GM23338 (cell line): ENCODE measurements at regions not wholly inside any gene's neighbourhood (a gene's known extent, or its start where the extent isn't known, plus 50 kb on each side); places are given as distances from the start of the nearest gene placed in this dataset.
"Not testable (repeated sequence)": the region's sequence is repeated elsewhere in the genome, so short reads cannot be mapped to it uniquely, and the experiment has no call there.

Experiments used
- ATAC-seq: fragments of 200-7000 bp; cut with Tn5 transposase; 3 replicates; pipeline ENCODE4 v1.9.1; 2020
- DNase-seq: peaks from one replicate; pipeline ENCODE4 v3.0.0-alpha.2; 2015; ENCODE audit warnings: low spot score
- H2AFZ ChIP-seq: fragments of 200-600 bp; sonication (generic); 2 replicates; pipeline ENCODE4 v1.8.0; 2016; ENCODE audit warnings: antibody characterized with exemption, mild to moderate bottlenecking, moderate library complexity
- H3F3A ChIP-seq: fragments of 200-600 bp; sonication (generic); replicated peaks from 2 replicates; pipeline ENCODE4 v1.8.0; 2017; ENCODE audit warnings: antibody characterized with exemption, mixed run types, low read depth
- H3K27ac ChIP-seq: fragments of 200-600 bp; sonication (generic); 2 replicates; pipeline ENCODE4 v1.6.1; 2016; ENCODE audit warnings: low read depth
- H3K27me3 ChIP-seq: fragments of 200-600 bp; sonication (generic); 2 replicates; pipeline ENCODE4 v1.8.0; 2016; ENCODE audit warnings: mild to moderate bottlenecking, mixed run types, moderate library complexity; ENCODE audit not compliant: insufficient read depth
- H3K36me3 ChIP-seq: fragments of 200-600 bp; sonication (generic); 2 replicates; pipeline ENCODE4 v1.8.0; 2016; ENCODE audit warnings: mild to moderate bottlenecking; ENCODE audit not compliant: insufficient read depth
- H3K4me1 ChIP-seq: fragments of 200-600 bp; sonication (generic); 2 replicates; pipeline ENCODE4 v1.8.0; 2016; ENCODE audit warnings: mild to moderate bottlenecking, moderate library complexity; ENCODE audit not compliant: insufficient read depth
- H3K4me2 ChIP-seq: fragments of 200-600 bp; sonication (generic); 2 replicates; pipeline ENCODE4 v1.7.1; 2017; ENCODE audit warnings: mixed run types
- H3K4me3 ChIP-seq: fragments of 200-600 bp; sonication (generic); 2 replicates; pipeline ENCODE4 v1.6.1; 2016; ENCODE audit warnings: mixed run types
- H3K79me2 ChIP-seq: fragments of 200-600 bp; sonication (generic); replicated peaks from 2 replicates; pipeline ENCODE4 v1.8.0; 2017; ENCODE audit warnings: mild to moderate bottlenecking; ENCODE audit not compliant: insufficient read depth
- H3K9me2 ChIP-seq: fragments of 200-600 bp; sonication (generic); 2 replicates; pipeline ENCODE4 v1.8.0; 2017; ENCODE audit not compliant: insufficient read depth
- H4K20me1 ChIP-seq: fragments of 200-600 bp; sonication (generic); replicated peaks from 2 replicates; pipeline ENCODE4 v1.8.0; 2017; ENCODE audit warnings: mild to moderate bottlenecking; ENCODE audit not compliant: insufficient read depth
- H3K27ac Mint-ChIP-seq: 2 replicates; pipeline ENCODE4 v1.8.0; 2020; ENCODE audit warnings: inconsistent platforms, mild to moderate bottlenecking, moderate library complexity, mixed read lengths
- H3K27me3 Mint-ChIP-seq: 3 replicates; pipeline ENCODE4 v1.8.0; 2022; ENCODE audit warnings: low read depth, mild to moderate bottlenecking, moderate library complexity, mixed read lengths, inconsistent platforms; ENCODE audit not compliant: insufficient read depth, poor library complexity
- H3K36me3 Mint-ChIP-seq: 3 replicates; pipeline ENCODE4 v1.8.0; 2021; ENCODE audit warnings: low read depth, mild to moderate bottlenecking, inconsistent platforms, moderate library complexity, mixed read lengths
- H3K4me1 Mint-ChIP-seq: 3 replicates; pipeline ENCODE4 v1.8.0; 2020; ENCODE audit warnings: mild to moderate bottlenecking, inconsistent platforms, mixed read lengths
- H3K4me3 Mint-ChIP-seq: 3 replicates; pipeline ENCODE4 v1.8.0; 2021; ENCODE audit warnings: moderate library complexity, mild to moderate bottlenecking, inconsistent platforms, mixed read lengths
- H3K9me3 Mint-ChIP-seq: 3 replicates; pipeline ENCODE4 v1.8.0; 2020; ENCODE audit warnings: moderate library complexity, mild to moderate bottlenecking, inconsistent platforms, mixed read lengths
- CREB1 ChIP-seq: fragments of 250-450 bp; sonication (Bioruptor Pico); IDR thresholded peaks from 2 replicates; pipeline ENCODE4 v1.5.0; 2020; ENCODE audit warnings: low read depth, mild to moderate bottlenecking, moderate library complexity
- CTCF ChIP-seq, 2 experiments: fragments of 200-600 bp in 1 of 2; sonication (generic) in 1 of 2; conservative IDR thresholded peaks; 2 replicates each; pipeline versions ENCODE4 v1.5.1 to v1.6.1; 2016 to 2017; ENCODE audit warnings: antibody characterized with exemption in 2 of 2, low read depth in 2 of 2, mild to moderate bottlenecking in 2 of 2, moderate library complexity in 1 of 2
- EZH2 ChIP-seq: fragments of 200-600 bp; sonication (generic); IDR thresholded peaks from one replicate; pipeline ENCODE4 v1.8.0; 2017; ENCODE audit warnings: antibody characterized with exemption, mild to moderate bottlenecking, low read depth; ENCODE audit not compliant: unreplicated experiment
- JUNB ChIP-seq: IDR thresholded peaks from one replicate; pipeline ENCODE4 v1.6.1; 2016; ENCODE audit warnings: antibody characterized with exemption; ENCODE audit not compliant: unreplicated experiment
- NANOG ChIP-seq: IDR thresholded peaks from 2 replicates; pipeline ENCODE4 v1.6.1; 2016; ENCODE audit warnings: antibody characterized with exemption, borderline replicate concordance
- POLR2AphosphoS5 ChIP-seq: IDR thresholded peaks from 2 replicates; pipeline ENCODE4 v1.6.1; 2016; ENCODE audit warnings: antibody characterized with exemption, low read depth
- REST ChIP-seq: IDR thresholded peaks from one replicate; pipeline ENCODE4 v1.6.1; 2018; ENCODE audit warnings: antibody characterized with exemption; ENCODE audit not compliant: unreplicated experiment
- ZNF114 ChIP-seq: fragments of 250-450 bp; sonication (Bioruptor Pico); IDR thresholded peaks from 2 replicates; pipeline ENCODE4 v1.5.0; 2020; ENCODE audit warnings: mild to moderate bottlenecking, moderate library complexity
- ZNF331 ChIP-seq: fragments of 250-450 bp; sonication (Bioruptor Pico); IDR thresholded peaks from 2 replicates; pipeline ENCODE4 v1.5.0; 2020; ENCODE audit warnings: low read depth, mild to moderate bottlenecking, moderate library complexity
- ZNF462 ChIP-seq: fragments of 250-450 bp; sonication (Bioruptor Pico); IDR thresholded peaks from 2 replicates; pipeline ENCODE4 v1.5.0; 2020; ENCODE audit warnings: mild to moderate bottlenecking, moderate library complexity

GRCh38 chr12:18828987-18829386, 91.1 kb downstream of the CAPZA3 start (continued):
- TF ChIP-seq ZNF462 (CRISPR knock-in tag): no peak
- TF ChIP-seq ZNF331 (CRISPR knock-in tag): no peak
- no peak for TF ChIP-seq REST
- TF ChIP-seq CREB1 (CRISPR knock-in tag): no peak
- TF ChIP-seq POLR2AphosphoS5: no peak
- TF ChIP-seq NANOG: no peak
- no peak for TF ChIP-seq CTCF (conservative IDR thresholded peaks at IDR 0.05; ENCODE audit: low read depth in 2 of 2)
- no peak for TF ChIP-seq ZNF114 (CRISPR knock-in tag)
- TF ChIP-seq JUNB: no peak
- no peak for TF ChIP-seq EZH2

GRCh38 chr12:18832932-18833331, 95.0 kb downstream of the CAPZA3 start:
- H3K36me3 Mint-ChIP-seq: peaks cover 14% of the 10 kb centered on the region
- not testable (repeated sequence) for H3K36me3 ChIP-seq, H3F3A ChIP-seq, H3K27ac Mint-ChIP-seq, H3K4me3 Mint-ChIP-seq, DNase-seq, H3K27me3 Mint-ChIP-seq, H3K27ac ChIP-seq, H3K4me1 Mint-ChIP-seq, H3K4me3 ChIP-seq, ATAC-seq, H3K27me3 ChIP-seq, H3K79me2 ChIP-seq, H3K9me2 ChIP-seq, H3K4me2 ChIP-seq, H2AFZ ChIP-seq, H3K4me1 ChIP-seq, H4K20me1 ChIP-seq
- peaks cover 17% of the 10 kb centered on the region for H3K9me3 Mint-ChIP-seq
